Gastroesophageal sphincter (tissue), 4 donors: ENCODE measurements at regions not wholly inside any gene's neighbourhood (a gene's known extent, or its start where the extent isn't known, plus 50 kb on each side); places are given as distances from the start of the nearest gene placed in this dataset.
"Not testable (repeated sequence)": the region's sequence is repeated elsewhere in the genome, so short reads cannot be mapped to it uniquely, and the experiment has no call there.

ENCODE experiments used
- ATAC-seq: fragments of 150-250 bp; one replicate; pipeline ENCODE4 v1.9.1; 2016; ENCODE audit warnings: mild to moderate bottlenecking, moderate library complexity
- H3K27ac ChIP-seq, 4 donors: fragments of 200-600 bp; sonication (generic) in 3 of 4; 1 replicate in 3 of 4; 2 replicates in 1 of 4; pipeline ENCODE4 v1.5.1; 2016 to 2019
- H3K27me3 ChIP-seq: fragments of 200-600 bp; sonication (generic); one replicate; pipeline ENCODE4 v1.5.1; 2019
- H3K36me3 ChIP-seq, 2 donors: fragments of 200-600 bp; sonication (generic); one replicate each; pipeline ENCODE4 v1.5.1; 2019; ENCODE audit warnings: control low read depth in 1 of 2
- H3K4me1 ChIP-seq, 3 donors: fragments of 200-600 bp; sonication (generic); 1 replicate in 2 of 3; 2 replicates in 1 of 3; pipeline ENCODE4 v1.5.1; 2016 to 2019; ENCODE audit warnings: control low read depth in 2 of 3
- H3K4me3 ChIP-seq, 2 donors: fragments of 200-600 bp; sonication (generic); one replicate each; pipeline ENCODE4 v1.5.1; 2019; ENCODE audit warnings: mild to moderate bottlenecking in 1 of 2, moderate library complexity in 1 of 2
- H3K9me3 ChIP-seq, 3 donors: fragments of 200-600 bp; sonication (generic); one replicate each; pipeline ENCODE4 v1.5.1; 2017 to 2019; ENCODE audit warnings: control low read depth in 2 of 3
- CTCF ChIP-seq, 4 experiments: fragments of 200-600 bp in 2 of 4; fragments of 450-650 bp in 2 of 4; sonication (generic) in 1 of 4; IDR thresholded peaks; one replicate each; pipeline ENCODE4 v1.5.1; 2017 to 2019; ENCODE audit warnings: antibody characterized with exemption in 4 of 4, mild to moderate bottlenecking in 2 of 4, moderate library complexity in 2 of 4
- EP300 ChIP-seq: sonication (generic); formaldehyde crosslinking; IDR thresholded peaks from one replicate; pipeline ENCODE4 v1.6.1; 2017; ENCODE audit warnings: antibody characterized with exemption, mild to moderate bottlenecking
- POLR2A ChIP-seq, 2 donors: fragments of 450-650 bp; IDR thresholded peaks; one replicate each; pipeline ENCODE4 v1.6.1; 2017; ENCODE audit warnings: antibody characterized with exemption in 2 of 2, mild to moderate bottlenecking in 2 of 2, moderate library complexity in 1 of 2
- POLR2AphosphoS5 ChIP-seq: sonication (generic); formaldehyde crosslinking; IDR thresholded peaks from one replicate; pipeline ENCODE4 v1.6.1; 2017; ENCODE audit warnings: antibody characterized with exemption
- WGBS, 2 donors: methylation state at CpG; one replicate each; pipeline ENCODE4 v1.1.5; 2018; ENCODE audit warnings: low coverage in 1 of 2; 5-methylcytosine and 5-hydroxymethylcytosine counted together

GRCh38 chr5:123940416-123940815 is 428.4 kb downstream of the CSNK1G3 start:
- no peak for ATAC-seq
- no peaks in the 10 kb centered on the region for H3K27me3 ChIP-seq
- no peak overlapping the region for H3K27ac ChIP-seq
- H3K4me3 ChIP-seq: no peak overlapping the region
- no peaks in the 10 kb centered on the region for H3K36me3 ChIP-seq
- H3K9me3 ChIP-seq: peaks cover 0 to 28% (median 0%) of the 10 kb centered on the region in 3 donors
- TF ChIP-seq EP300 (no peak), POLR2AphosphoS5 (no peak), CTCF (IDR thresholded peaks at IDR 0.05) (no peak), POLR2A (IDR thresholded peaks at IDR 0.05) (no peak)
- H3K4me1 ChIP-seq: no peaks in the 10 kb centered on the region

GRCh38 chr5:123937230-123937629 is 425.3 kb downstream of the CSNK1G3 start:
- no peak overlapping the region for H3K4me3 ChIP-seq
- no peaks in the 10 kb centered on the region for H3K4me1 ChIP-seq
- peaks cover 0 to 28% (median 0%) of the 10 kb centered on the region in 3 donors for H3K9me3 ChIP-seq
- no peak overlapping the region for H3K27ac ChIP-seq
- ATAC-seq: no peak
- no peaks in the 10 kb centered on the region for H3K27me3 ChIP-seq
- no peak for TF ChIP-seq POLR2A (IDR thresholded peaks at IDR 0.05)
- TF ChIP-seq CTCF (IDR thresholded peaks at IDR 0.05): peak; percentile 47 to 78 (median 69)
- 51 to 74% methylated on average over 5 to 6 of the region's 6 CpGs for WGBS, 2 donors
- H3K36me3 ChIP-seq: no peaks in the 10 kb centered on the region

GRCh38 chr5:123936548-123936947 is 424.6 kb downstream of the CSNK1G3 start:
- no peak overlapping the region for H3K27ac ChIP-seq
- no peak for ATAC-seq
- 92% methylated on average over 4 of the region's 4 CpGs; no CpG with 5 or more reads in 1 of the 2 donors for WGBS, 2 donors
- peaks cover 0 to 21% (median 0%) of the 10 kb centered on the region in 3 donors for H3K9me3 ChIP-seq
- H3K27me3 ChIP-seq: no peaks in the 10 kb centered on the region
- H3K36me3 ChIP-seq: no peaks in the 10 kb centered on the region
- no peak for TF ChIP-seq POLR2AphosphoS5
- no peak for TF ChIP-seq CTCF (IDR thresholded peaks at IDR 0.05)
- no peak overlapping the region for H3K4me3 ChIP-seq
- H3K4me1 ChIP-seq: no peaks in the 10 kb centered on the region

GRCh38 chr5:123933812-123934211 is 421.8 kb downstream of the CSNK1G3 start:
- not testable (repeated sequence) for H3K4me1 ChIP-seq, H3K4me3 ChIP-seq, H3K27me3 ChIP-seq, H3K27ac ChIP-seq, ATAC-seq, H3K36me3 ChIP-seq
- peaks cover 0 to 17% (median 0%) of the 10 kb centered on the region in 3 donors for H3K9me3 ChIP-seq
- WGBS, 2 donors: no CpG with 5 or more reads among the region's 7 CpGs

- Histone ChIP-seq H3K4me1 (no peaks in the 10 kb centered on the region), H3K27ac (no peak overlapping the region)
Observed at GRCh38 chr5:123929055-123929474, 417.1 kb downstream of the CSNK1G3 start.

More at GRCh38 chr5:123929055-123929474, 417.1 kb downstream of the CSNK1G3 start:
- 88% methylated on average over 1 of the region's 1 CpG; no CpG with 5 or more reads in 1 of the 2 donors for WGBS, 2 donors
- no peaks in the 10 kb centered on the region for H3K9me3 ChIP-seq
- H3K36me3 ChIP-seq: no peaks in the 10 kb centered on the region
- no peaks in the 10 kb centered on the region for H3K27me3 ChIP-seq
- no peak for ATAC-seq
- TF ChIP-seq POLR2A (IDR thresholded peaks at IDR 0.05) (no peak), CTCF (IDR thresholded peaks at IDR 0.05) (no peak), POLR2AphosphoS5 (no peak), EP300 (no peak)
- H3K4me3 ChIP-seq: no peak overlapping the region
